Hematopoietic multipotent progenitor cell treated with erythropoietin and hydrocortisone succinate and interleukin-3 and kit ligand, for 17 days (in vitro differentiated cells): ENCODE measurements at regions not wholly inside any gene's neighbourhood (a gene's known extent, or its start where the extent isn't known, plus 50 kb on each side); places are given as distances from the start of the nearest gene placed in this dataset.
A peak's percentile ranks its signal among the peaks of the same experiment; 100 is the strongest.
"Not testable (repeated sequence)": the region's sequence is repeated elsewhere in the genome, so short reads cannot be mapped to it uniquely, and the experiment has no call there.

ENCODE experiments used
- DNase-seq: peaks from one replicate; pipeline ENCODE4 v3.0.0-alpha.2; 2015; ENCODE audit warnings: low spot score

DNA sequence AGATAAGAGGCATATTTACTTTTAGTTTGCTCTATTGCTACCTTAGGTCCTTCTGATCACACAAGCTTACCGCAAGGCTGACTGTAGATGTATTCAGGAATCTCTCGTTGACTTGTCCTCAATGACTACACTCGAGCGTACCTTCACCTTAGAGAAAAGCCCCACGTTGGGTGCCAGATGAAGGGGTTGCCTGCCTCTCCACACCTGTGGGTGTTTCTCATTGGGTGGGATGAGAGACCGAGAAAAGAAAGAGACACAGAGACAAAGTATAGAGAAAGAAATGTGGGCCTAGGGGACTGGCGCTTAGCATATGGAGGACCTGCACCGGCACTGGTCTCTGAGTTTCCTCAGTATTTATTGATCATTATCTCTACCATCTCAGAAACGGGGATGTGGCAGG, 51.8 kb downstream of the ASCL4 start:
- no peak for DNase-seq

- no peak for DNase-seq
Measured at GRCh38 chr12:107829271-107829670, 54.8 kb downstream of the ASCL4 start.

DNA sequence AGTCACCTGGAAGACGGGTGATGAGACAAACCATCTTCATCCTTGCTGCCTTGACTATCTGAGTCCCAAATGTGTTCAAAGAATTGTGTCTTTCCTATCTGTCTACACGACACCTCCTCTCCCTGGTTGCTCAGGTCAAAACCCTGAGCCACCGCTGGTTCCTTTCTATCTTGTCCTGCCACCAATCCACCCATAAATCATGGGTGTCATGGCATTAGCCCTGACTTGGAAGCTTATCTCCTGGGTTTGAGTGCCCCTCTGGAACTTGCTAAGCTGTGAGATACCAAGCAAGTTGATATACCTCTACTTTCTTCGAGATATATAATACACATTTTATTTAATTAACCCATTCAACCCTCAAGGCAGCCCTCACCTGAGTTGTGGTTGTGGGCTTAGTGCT, 57.9 kb downstream of the ASCL4 start:
- DNase-seq, result no peak

- no peak for DNase-seq
Measured at GRCh38 chr12:107840186-107840585, 65.7 kb downstream of the ASCL4 start.

GRCh38 chr12:107843351-107844311, 69.1 kb downstream of the ASCL4 start:
- no peak for DNase-seq

GRCh38 chr12:107844312-107844921, 69.9 kb downstream of the ASCL4 start:
- DNase-seq, result no peak

GRCh38 chr12:107845226-107845979, 70.9 kb downstream of the ASCL4 start:
- no peak for DNase-seq

DNA sequence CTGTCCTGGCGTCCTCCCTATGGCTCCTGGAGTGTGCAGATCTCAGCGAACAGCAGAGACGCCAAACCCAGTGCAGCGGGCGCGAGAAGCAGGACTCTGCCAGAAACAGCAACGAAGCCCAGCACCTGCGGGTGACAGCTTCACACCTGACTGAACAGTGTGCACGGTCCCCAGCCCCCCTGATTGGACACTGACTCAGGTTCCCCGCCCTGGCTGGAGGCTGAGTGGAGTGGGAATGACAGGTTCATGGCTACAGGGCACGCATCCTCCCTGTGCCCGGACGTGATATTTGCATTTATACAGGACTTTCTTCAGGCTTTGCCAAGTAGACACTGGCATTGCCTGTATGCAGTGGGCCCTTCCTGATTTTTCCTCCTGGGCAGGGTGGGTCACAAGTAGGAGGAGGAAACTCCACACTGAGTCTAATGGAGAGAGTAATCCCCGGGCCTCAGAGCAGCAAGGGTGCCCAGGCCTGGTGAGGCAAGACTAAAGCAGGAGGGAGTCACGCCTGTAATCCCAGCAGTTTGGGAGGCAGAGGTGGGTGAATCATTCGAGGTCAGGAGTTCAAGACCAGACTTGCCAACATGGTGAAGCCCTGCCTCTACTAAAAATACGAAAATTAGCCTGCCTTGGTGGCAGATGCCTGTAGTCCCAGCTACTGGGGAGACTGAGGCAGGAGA, 71.6 kb downstream of the ASCL4 start:
- no peak for DNase-seq

DNA sequence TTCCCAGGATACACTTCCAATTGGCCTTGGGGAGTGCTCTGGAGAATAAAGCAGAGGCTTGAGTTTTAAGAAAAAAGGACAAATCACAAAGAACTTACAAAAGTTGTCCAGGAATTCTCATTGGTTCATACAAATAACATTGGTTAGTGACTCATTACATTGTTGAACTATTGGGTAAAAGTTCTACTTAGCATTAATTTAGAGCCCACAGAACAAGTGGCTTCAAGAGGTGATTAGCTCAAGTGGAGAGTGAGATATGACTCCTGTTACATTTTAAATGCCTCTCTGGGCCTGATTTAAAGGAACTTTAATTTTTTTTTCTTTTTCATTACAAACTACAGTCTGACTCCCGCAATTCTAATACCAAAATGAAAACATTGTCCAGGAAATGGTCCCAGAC, 72.9 kb downstream of the ASCL4 start:
- DNase-seq, result no peak

- no peak for DNase-seq
Measured at GRCh38 chr12:107847830-107848229, 73.3 kb downstream of the ASCL4 start.

DNA sequence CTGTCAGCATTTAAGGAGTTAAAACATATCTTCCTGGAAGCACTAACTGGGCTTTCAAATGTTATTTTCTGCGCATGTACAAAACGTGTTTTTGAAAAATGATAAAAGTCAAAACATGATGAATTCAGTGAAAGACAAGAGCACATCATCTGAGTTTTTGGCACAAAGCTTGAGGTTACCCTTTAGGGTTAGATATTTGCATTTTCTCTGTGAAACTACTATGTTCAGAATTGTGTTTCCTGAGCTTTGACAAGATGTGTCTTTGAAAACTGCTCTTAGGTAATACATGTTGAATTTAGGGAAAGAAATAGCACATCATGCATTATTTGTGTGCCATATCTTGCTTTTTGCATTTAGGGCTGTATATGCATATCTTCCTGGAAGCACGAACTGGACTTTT, 79.0 kb downstream of the ASCL4 start:
- no peak for DNase-seq

DNA sequence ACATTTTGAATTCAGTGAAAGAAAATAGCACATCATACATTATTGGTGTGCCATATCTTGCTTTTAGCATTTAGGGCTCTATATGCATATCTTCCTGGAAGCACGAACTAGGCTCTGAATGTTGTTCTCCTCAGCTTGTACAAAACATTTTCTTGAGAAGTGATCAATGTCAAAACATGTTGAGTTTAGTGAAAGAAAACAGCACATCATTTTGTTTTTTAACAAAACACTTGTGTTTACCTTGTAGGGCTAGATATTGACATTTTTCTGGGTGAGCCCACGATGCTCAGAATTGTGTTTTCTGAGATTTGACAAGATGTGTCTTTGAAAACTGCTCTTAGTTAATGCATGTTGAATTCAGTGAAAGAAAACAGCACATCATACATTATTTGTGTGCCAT, 81.0 kb downstream of the ASCL4 start:
- no peak for DNase-seq

DNA sequence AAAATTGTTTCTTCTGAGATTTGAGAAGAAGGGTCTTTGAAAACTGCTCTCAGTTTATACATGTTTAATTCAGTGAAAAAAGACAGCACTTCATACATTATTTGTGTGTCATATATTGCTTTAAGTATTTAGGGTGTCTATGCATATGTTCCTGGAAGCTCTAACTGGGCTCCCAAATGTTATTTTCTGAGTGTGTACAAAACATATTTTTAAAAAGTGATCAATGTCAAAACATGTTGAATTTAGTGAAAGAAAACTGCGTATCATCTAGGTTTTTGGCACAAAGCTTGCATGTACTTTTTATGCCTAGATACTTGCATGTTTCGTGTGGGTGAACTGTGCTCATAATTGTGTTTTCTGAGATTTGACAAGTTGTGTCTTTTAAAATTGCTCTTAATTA, 81.6 kb downstream of the ASCL4 start:
- no peak for DNase-seq

DNA sequence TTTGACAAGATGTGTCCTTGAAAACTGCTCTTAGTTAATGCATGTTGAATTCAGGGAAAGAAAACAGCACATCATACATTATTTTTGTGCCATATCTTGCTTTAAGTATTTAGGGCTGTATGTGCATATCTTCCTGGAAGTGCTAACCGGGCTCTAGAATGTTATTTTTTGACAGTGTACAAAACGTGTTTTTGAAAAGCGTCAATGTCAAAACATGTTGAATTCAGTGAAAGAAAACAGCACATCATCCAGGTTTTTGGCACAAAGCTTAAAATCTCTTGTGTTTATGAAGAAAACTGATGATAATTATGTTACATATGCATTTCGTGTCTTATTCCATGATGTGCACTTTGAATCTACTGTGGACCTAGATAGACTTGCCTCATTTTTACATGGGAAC, 82.7 kb downstream of the ASCL4 start:
- no peak for DNase-seq

GRCh38 chr12:107859367-107859766, 84.9 kb downstream of the ASCL4 start:
- DNase-seq, result no peak

DNA sequence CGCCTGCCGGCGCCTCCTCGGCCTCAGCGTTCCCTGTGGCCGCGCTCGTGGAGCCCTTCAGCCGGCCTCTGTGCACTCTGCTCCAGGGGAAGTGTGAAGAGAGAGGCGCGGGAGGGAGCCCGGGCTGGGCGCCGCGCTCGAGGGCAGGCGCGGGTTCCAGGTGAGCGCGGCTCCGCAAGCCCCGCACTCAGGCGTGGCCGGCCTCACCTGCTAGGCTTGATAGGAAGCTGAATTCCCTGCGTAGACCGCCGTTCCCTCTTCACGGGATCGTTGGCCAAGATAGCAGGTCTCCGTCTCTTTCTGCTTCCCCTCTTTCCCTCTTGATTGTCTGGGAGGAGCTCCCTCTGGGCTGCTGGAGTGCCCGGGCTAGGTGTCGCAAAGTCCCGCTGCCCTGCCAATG, 89.7 kb downstream of the ASCL4 start:
- no peak for DNase-seq

DNA sequence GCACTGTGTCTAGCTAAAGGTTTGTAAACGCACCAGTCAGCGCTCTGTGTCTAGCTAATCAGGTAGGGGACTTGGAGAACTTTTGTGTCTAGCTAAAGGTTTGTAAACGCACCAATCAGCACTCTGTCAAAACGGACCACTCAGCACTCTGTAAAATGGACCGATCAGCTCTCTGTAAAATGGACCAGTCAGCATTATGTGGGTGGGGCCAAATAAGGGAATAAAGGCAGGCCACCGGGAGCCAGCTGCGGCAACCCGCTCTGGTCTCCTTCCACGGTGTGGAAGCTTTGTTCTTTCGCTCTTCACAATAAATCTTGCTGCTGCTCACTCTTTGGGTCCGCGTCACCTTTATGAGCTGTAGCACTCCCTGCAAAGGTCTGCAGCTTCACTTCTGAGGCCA, 90.2 kb downstream of the ASCL4 start:
- DNase-seq, result not testable (repeated sequence)

GRCh38 chr12:107873223-107873622, 98.7 kb downstream of the ASCL4 start:
- DNase-seq, result no peak

DNA sequence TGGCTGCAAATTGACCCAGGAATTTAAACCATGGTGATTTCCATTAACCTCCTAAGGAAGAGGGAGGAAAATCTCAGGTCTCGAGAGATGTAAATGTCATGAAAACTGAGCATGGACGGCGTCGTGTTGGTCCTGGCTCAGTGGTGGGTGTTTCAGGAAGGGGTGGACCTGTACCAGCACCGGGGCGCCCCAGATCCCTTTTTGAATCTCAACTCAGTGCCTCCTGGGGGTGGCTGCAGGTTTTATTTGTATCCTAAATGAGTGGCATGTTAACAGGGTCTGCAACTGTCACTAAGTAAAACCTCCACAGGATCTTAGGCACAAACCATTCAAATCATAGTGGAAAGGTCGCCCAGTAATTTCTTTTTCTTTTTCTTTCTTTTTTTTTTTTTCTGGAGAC, 101.3 kb downstream of the ASCL4 start:
- peak; percentile 9 for DNase-seq

DNA sequence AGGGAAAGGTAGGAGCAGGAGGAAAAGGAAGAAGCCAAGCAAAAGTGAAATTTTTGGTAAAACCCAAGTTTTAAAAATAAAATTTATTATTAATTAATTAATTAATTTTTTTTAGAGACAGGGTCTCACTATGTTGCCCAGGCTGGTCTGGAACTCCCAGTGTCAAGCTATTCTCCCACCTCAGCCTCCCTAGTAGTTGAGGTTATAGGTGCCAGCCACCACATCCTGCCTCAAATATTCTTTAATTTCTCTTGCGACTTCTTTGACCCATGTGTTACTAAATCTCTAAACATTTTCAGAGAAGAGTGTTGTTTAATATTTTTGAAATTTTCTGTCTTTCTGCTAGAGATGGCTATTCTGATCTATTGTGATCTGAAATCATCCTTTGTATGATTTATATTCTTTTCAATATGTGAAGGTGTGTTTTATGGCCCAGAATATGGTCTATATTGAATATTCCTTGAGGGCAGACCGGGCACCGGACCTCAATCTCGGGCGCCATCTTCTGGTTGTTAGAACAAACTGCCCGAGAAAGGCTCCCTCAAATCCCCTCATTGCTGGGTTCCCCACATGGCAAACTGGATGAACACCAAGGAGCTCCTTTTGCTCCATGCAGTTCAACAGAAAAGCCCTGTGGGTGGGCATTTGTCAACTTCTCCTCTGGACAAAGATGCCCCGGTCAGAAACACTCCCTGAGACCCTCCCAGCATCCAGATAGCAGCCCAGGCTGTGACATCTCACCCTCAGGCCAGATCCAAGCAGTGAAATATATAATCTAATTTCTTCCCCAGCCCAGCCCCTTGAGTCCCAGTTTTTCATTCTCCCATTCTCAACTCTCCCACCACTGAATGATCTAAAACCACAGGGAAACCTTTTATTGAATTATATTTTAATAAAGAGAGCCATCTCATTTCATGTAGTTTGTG, 110.5 kb downstream of the ASCL4 start:
- peak; percentile 40 for DNase-seq

DNA sequence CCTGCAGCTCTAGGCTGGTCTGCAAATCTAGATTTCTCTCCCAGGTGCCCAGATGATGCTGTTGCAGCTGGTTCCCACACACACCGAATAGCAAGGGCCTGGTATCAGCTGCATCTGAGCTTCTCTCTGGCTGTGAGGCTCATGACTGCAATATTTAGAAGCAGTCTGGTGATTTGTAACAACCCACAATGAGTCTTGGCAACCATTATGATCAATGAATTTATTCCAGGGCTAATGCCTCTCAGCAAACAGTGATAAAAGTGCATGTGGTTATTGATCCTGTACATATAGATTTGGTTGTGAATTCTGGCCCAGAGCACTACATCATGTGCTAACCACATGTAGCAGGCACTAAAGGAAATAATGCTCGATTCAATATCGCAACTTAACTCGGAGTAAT, 114.3 kb downstream of the ASCL4 start:
- no peak for DNase-seq
